MM.1S (cell line): ENCODE measurements at regions not wholly inside any gene's neighbourhood (a gene's known extent, or its start where the extent isn't known, plus 50 kb on each side); places are given as distances from the start of the nearest gene placed in this dataset.

ENCODE experiments used
- EZH2 ChIP-seq: fragments of 300-600 bp; sonication (generic); optimal IDR thresholded peaks from 2 replicates; pipeline ENCODE3; 2017; ENCODE audit warnings: low read depth, mild to moderate bottlenecking, antibody characterized with exemption, low read length, mixed read lengths
- EZH2phosphoT487 ChIP-seq: fragments of 300-600 bp; sonication (generic); IDR thresholded peaks from 2 replicates; pipeline ENCODE4 v1.6.1; 2018; ENCODE audit warnings: antibody characterized with exemption, low read length
- TF ChIP-seq, protein P1 (sequence below): fragments of 300-600 bp; sonication (generic); IDR thresholded peaks from 2 replicates; pipeline ENCODE4 v1.5.1; 2016; ENCODE audit warnings: antibody characterized with exemption, low read length, mixed read lengths

- TF ChIP-seq EZH2 = no peak
- TF ChIP-seq, protein P1, sequence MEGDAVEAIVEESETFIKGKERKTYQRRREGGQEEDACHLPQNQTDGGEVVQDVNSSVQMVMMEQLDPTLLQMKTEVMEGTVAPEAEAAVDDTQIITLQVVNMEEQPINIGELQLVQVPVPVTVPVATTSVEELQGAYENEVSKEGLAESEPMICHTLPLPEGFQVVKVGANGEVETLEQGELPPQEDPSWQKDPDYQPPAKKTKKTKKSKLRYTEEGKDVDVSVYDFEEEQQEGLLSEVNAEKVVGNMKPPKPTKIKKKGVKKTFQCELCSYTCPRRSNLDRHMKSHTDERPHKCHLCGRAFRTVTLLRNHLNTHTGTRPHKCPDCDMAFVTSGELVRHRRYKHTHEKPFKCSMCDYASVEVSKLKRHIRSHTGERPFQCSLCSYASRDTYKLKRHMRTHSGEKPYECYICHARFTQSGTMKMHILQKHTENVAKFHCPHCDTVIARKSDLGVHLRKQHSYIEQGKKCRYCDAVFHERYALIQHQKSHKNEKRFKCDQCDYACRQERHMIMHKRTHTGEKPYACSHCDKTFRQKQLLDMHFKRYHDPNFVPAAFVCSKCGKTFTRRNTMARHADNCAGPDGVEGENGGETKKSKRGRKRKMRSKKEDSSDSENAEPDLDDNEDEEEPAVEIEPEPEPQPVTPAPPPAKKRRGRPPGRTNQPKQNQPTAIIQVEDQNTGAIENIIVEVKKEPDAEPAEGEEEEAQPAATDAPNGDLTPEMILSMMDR = peak; percentile 86
- TF ChIP-seq EZH2phosphoT487 = no peak
These were observed 53.7 kb upstream of the ARL4C start for GRCh38 chr2:234550511-234551107.
